ENCODE measurements at regions not wholly inside any gene's neighbourhood (a gene's known extent, or its start where the extent isn't known, plus 50 kb on each side); places are given as distances from the start of the nearest gene placed in this dataset.

DNA sequence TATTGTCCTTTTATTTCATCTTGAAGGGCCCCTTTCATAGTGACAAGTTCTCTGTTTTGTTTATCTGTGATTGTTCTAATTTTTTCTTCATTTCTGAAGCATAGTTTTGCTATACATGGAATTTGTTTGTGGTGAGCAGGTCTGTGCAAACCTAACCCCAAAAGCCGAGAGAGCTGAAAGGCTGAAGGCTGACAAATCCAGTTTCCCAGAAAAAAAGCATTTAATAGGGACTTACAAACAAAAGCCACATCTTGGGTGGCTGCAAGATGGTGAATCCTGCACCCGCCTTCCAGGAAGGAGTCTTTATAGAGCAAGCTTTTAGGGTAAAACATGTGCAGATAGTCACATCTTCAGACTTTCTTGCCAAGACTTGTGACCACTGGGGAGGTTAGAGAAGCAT, 473.4 kb upstream of the TRIB2 start:
- TF ChIP-seq, protein P1, sequence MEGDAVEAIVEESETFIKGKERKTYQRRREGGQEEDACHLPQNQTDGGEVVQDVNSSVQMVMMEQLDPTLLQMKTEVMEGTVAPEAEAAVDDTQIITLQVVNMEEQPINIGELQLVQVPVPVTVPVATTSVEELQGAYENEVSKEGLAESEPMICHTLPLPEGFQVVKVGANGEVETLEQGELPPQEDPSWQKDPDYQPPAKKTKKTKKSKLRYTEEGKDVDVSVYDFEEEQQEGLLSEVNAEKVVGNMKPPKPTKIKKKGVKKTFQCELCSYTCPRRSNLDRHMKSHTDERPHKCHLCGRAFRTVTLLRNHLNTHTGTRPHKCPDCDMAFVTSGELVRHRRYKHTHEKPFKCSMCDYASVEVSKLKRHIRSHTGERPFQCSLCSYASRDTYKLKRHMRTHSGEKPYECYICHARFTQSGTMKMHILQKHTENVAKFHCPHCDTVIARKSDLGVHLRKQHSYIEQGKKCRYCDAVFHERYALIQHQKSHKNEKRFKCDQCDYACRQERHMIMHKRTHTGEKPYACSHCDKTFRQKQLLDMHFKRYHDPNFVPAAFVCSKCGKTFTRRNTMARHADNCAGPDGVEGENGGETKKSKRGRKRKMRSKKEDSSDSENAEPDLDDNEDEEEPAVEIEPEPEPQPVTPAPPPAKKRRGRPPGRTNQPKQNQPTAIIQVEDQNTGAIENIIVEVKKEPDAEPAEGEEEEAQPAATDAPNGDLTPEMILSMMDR (IDR thresholded peaks at IDR 0.05), result no peak
- no peak for DNase-seq (ENCODE audit: low spot score)
- Histone ChIP-seq H3K27ac (no peak overlapping the region), H3K4me3 (no peak overlapping the region)

DNA sequence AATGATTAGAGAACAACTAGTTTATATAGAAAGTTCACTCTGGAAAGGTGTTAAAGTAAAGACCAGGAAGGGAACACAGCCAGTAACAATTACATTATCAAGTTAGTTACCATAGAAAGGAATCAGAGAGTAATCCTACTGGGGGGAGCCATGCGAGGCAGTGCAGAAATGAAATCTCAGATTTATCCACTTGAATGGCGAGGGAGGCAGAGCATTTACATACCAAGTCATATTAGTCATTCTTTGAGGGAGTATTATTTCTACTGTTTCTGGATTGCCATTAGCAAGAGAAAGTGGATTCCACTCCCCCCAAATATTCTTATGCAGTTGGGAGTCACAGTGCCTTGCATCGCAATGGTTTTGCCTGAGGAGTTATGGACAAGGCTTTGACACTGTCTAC, 472.7 kb upstream of the TRIB2 start:
- Histone ChIP-seq H3K27ac (no peak overlapping the region), H3K4me3 (no peak overlapping the region)
- no peak for DNase-seq (ENCODE audit: low spot score)
- TF ChIP-seq, protein P1 (IDR thresholded peaks at IDR 0.05), result no peak

DNA sequence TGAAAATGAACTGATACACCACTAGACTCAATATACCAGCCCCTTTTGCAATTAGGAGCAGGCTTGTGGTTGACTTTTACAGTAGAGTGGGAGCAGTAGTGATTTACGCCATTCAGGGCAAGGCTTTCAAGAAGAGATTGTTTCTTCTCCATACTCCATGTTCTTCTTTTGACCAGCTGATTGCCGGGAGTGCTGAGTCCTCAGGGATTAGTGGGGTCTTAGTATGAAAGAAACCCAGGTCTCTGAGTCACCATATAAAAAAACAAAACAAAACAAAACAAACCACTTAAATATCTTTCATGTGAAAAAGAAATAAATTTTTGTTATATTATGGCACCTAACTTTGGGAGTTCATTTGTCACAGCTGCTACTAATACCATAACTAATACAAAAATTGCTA, 465.6 kb upstream of the TRIB2 start:
- H3K4me3 ChIP-seq, result no peak overlapping the region
- no peak for DNase-seq (ENCODE audit: low spot score)
- H3K27ac ChIP-seq, result no peak overlapping the region
- TF ChIP-seq, protein P1 (IDR thresholded peaks at IDR 0.05), result no peak

DNA sequence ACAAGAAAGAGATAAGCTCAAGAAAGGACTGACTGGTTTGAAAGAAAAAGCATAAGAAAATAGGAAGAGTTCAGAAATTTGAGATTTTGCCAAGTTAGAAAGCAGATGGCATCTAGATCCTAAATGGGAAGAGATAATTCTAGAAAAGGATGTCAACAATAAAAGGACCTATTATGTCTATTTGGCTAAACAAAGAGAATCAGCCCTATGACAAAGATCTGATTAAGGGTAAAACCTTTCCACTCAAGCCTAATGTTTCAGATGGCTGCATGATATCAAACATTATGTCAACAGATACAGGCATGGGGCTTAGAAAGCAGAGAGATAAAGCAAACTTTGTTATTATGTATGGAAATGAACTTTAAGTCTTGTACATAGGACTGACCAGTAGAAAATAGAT, 465.0 kb upstream of the TRIB2 start:
- no peak for DNase-seq (ENCODE audit: low spot score)
- Histone ChIP-seq H3K4me3 (no peak overlapping the region), H3K27ac (no peak overlapping the region)
- TF ChIP-seq, protein P1 (IDR thresholded peaks at IDR 0.05), result no peak

DNA sequence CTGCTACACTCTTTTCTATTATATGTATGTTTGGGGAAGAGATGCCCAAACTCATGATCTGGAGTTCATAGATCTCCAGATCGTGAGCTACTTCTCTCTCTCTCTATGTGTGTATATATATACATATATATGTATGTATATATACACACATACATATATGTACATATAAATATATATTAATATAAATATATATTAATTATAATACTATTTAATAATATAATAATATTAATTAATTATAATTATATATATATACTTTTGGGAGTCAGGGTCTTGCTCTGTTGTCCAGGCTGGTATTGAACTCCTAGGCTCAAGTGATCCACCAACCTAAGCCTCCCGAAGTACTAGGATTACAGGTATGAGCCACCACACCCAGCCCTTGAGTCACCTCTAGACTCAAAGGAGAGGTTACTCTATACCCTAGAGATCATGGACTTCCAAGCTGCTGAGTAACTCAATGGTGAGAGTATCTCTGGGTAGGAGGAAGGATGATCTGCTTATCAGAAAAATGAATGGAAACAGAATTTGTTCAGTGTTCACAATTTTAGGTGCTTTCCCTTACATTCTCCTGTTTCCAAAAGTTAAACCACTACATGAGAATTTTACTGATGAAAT, 463.5 kb upstream of the TRIB2 start:
- no peak for DNase-seq (ENCODE audit: low spot score)
- H3K4me3 ChIP-seq, result no peak overlapping the region
- no peak overlapping the region for H3K27ac ChIP-seq
- TF ChIP-seq, protein P1 (IDR thresholded peaks at IDR 0.05), result no peak

DNA sequence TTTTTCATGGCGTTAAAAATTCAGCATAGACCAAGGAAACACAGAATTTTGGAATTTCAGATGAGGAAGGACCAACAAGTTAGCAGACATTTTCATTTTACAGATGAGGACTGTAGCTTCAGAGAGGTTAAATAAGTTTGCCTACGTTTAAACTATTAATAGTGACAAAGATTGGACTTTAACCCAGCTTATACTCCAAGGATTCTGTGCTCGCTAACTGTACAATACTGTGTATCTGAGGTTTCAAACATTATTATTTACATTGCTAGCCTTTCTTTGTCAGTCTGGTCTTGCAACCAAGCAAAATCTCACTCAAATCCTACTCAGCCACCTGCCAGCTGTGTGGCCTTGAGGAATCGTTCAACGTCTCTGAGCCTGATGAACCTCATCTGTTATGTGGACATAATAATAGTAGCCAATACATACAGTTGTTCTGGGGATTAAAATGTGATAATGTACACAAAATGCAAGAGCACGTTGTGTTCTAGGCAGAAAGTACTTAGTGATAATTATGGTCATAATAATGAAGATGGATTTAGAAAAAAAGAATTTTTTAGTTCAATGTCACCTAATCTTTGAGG, 462.4 kb upstream of the TRIB2 start:
- no peak overlapping the region for H3K4me3 ChIP-seq
- DNase-seq (ENCODE audit: low spot score), result no peak
- TF ChIP-seq, protein P1 (IDR thresholded peaks at IDR 0.05), result no peak
- no peak overlapping the region for H3K27ac ChIP-seq

DNA sequence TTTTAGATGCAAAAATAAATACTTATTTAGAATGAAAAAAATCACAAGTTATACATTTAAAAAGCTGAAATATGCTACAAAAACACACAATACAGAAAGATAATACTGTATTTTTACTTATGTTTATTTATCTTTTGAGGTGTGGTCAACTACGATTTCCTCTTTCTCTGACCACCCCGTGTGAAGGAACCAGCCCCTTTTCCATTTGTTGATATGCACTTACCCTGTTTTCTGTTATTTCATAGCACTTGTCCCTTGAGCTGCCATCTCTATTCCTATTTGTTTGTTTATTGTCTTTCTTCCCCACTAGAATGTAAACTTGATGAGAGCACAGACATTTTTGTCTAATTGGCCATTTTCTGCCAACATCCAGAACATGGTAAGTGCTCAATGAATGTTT, 460.5 kb upstream of the TRIB2 start:
- no peak for DNase-seq (ENCODE audit: low spot score)
- Histone ChIP-seq H3K27ac (no peak overlapping the region), H3K4me3 (no peak overlapping the region)
- TF ChIP-seq, protein P1 (IDR thresholded peaks at IDR 0.05), result no peak

Measured in coronary artery (tissue), 2 donors.